A549 (cell line): ENCODE measurements at regions not wholly inside any gene's neighbourhood (a gene's known extent, or its start where the extent isn't known, plus 50 kb on each side); places are given as distances from the start of the nearest gene placed in this dataset.
A peak's percentile ranks its signal among the peaks of the same experiment; 100 is the strongest.

Experiments used
- ATAC-seq, 2 experiments: fragments of 200-7000 bp in 1 of 2; fragments of >200 bp in 1 of 2; cut with Nextera tagmentation in 1 of 2; cut with Tn5 transposase in 1 of 2; 3 replicates each; pipeline versions ENCODE4 v1.8.0 to v1.9.1; 2018 to 2020; ENCODE audit warnings: mild to moderate bottlenecking in 1 of 2, moderate library complexity in 1 of 2
- CTCF ChIA-PET: fragments of 300-600 bp; sonication (Branson Sonifier 250); formaldehyde crosslinking; extraction: SDS; loops from one replicate; lab custom pipeline; 2021; ENCODE audit warnings: antibody characterized with exemption, inconsistent platforms; lab: Yijun Ruan, JAX
- POLR2A ChIA-PET: fragments of 350-600 bp; formaldehyde crosslinking; extraction: SDS; loops from one replicate; lab custom pipeline; 2021; ENCODE audit warnings: antibody characterized with exemption, inconsistent platforms; lab: Yijun Ruan, JAX
- DNase-seq, 2 experiments: peaks; one replicate each; pipeline versions ENCODE4 v3.0.0 to v3.0.0-alpha.2; 2011 to 2016; ENCODE audit warnings: low read depth in 1 of 2, low spot score in 1 of 2
- FAIRE-seq: peaks from 2 replicates; lab custom pipeline; 2011; peaks lifted over from hg19 to GRCh38; lab: Jason Lieb, UNC
- H3K27ac ChIP-seq, 2 experiments: fragments of >200 bp; sonication (Bioruptor Twin); formaldehyde crosslinking; 3 replicates each; pipeline ENCODE4 v1.5.1; 2016 to 2017
- H3K4me1 ChIP-seq: fragments of >200 bp; sonication (Bioruptor Twin); formaldehyde crosslinking; 3 replicates; pipeline ENCODE4 v1.6.1; 2016
- H3K4me2 ChIP-seq: fragments of >200 bp; sonication (Bioruptor Twin); formaldehyde crosslinking; 3 replicates; pipeline ENCODE4 v1.6.1; 2016
- H3K4me3 ChIP-seq: fragments of >200 bp; sonication (Bioruptor Twin); formaldehyde crosslinking; 3 replicates; pipeline ENCODE4 v1.5.1; 2016
- H3K9me3 ChIP-seq: fragments of >200 bp; sonication (Bioruptor Twin); formaldehyde crosslinking; 3 replicates; pipeline ENCODE4 v1.6.1; 2016
- CEBPB ChIP-seq, 2 experiments: fragments of >200 bp in 1 of 2; sonication (Bioruptor Twin) in 1 of 2; formaldehyde crosslinking in 1 of 2; IDR thresholded peaks; 2 replicates each; pipeline ENCODE4 v1.6.1; 2012 to 2016
- CHD4 ChIP-seq: fragments of 200-600 bp; sonication (generic); IDR thresholded peaks from 2 replicates; pipeline ENCODE4 v1.6.1; 2016; ENCODE audit warnings: antibody characterized with exemption, mild to moderate bottlenecking, borderline replicate concordance
- ESRRA ChIP-seq: fragments of 150-350 bp; IDR thresholded peaks from 2 replicates; pipeline ENCODE4 v1.6.1; 2014; ENCODE audit warnings: mild to moderate bottlenecking, low read length, borderline replicate concordance
- FOSB ChIP-seq: fragments of 250-450 bp; sonication (Bioruptor Pico); IDR thresholded peaks from 2 replicates; pipeline ENCODE4 v1.5.0; 2020; ENCODE audit warnings: mild to moderate bottlenecking, moderate library complexity
- FOSL2 ChIP-seq, 2 experiments: fragments of 450-650 bp in 1 of 2; fragments of >200 bp in 1 of 2; sonication (Bioruptor Twin) in 1 of 2; formaldehyde crosslinking; IDR thresholded peaks; 2 replicates each; pipeline versions ENCODE4 v1.5.0 to v1.6.1; 2016 to 2020; ENCODE audit warnings: mild to moderate bottlenecking in 1 of 2, moderate library complexity in 1 of 2
- FOXS1 ChIP-seq: fragments of 250-450 bp; sonication (Bioruptor Pico); IDR thresholded peaks from 2 replicates; pipeline ENCODE4 v1.5.0; 2020; ENCODE audit warnings: mild to moderate bottlenecking, moderate library complexity
- HDAC2 ChIP-seq: fragments of 200-600 bp; sonication (generic); IDR thresholded peaks from 2 replicates; pipeline ENCODE4 v1.6.1; 2016
- HEYL ChIP-seq: fragments of 250-450 bp; sonication (Bioruptor Pico); IDR thresholded peaks from 2 replicates; pipeline ENCODE4 v1.8.0; 2021; ENCODE audit warnings: mild to moderate bottlenecking, moderate library complexity
- HOXA7 ChIP-seq: fragments of 250-450 bp; sonication (Bioruptor Pico); IDR thresholded peaks from 2 replicates; pipeline ENCODE4 v1.5.0; 2020; ENCODE audit warnings: mild to moderate bottlenecking, moderate library complexity
- HOXB13 ChIP-seq: fragments of 250-450 bp; sonication (Bioruptor Pico); IDR thresholded peaks from 2 replicates; pipeline ENCODE4 v1.5.0; 2020; ENCODE audit warnings: low read depth, mild to moderate bottlenecking, moderate library complexity
- HOXB5 ChIP-seq: fragments of 250-450 bp; sonication (Bioruptor Pico); IDR thresholded peaks from 2 replicates; pipeline ENCODE4 v1.5.0; 2020; ENCODE audit warnings: mild to moderate bottlenecking, moderate library complexity
- JUNB ChIP-seq: fragments of >200 bp; sonication (Bioruptor Twin); formaldehyde crosslinking; IDR thresholded peaks from 2 replicates; pipeline ENCODE4 v1.6.1; 2016
- KDM1A ChIP-seq: fragments of 200-600 bp; sonication (generic); IDR thresholded peaks from 2 replicates; pipeline ENCODE4 v1.6.1; 2016; ENCODE audit warnings: low read depth, mild to moderate bottlenecking
- MAZ ChIP-seq: fragments of 150-350 bp; IDR thresholded peaks from 2 replicates; pipeline ENCODE4 v1.6.1; 2014; ENCODE audit warnings: antibody characterized with exemption, low read depth, low read length, borderline replicate concordance
- MYC ChIP-seq: IDR thresholded peaks from 2 replicates; pipeline ENCODE4 v1.6.1; 2012; ENCODE audit warnings: mild to moderate bottlenecking, inconsistent platforms, low read length, improper control_type of control experiment, borderline replicate concordance
- NPAS2 ChIP-seq: fragments of 250-450 bp; sonication (Bioruptor Pico); IDR thresholded peaks from 2 replicates; pipeline ENCODE4 v1.8.0; 2022; ENCODE audit warnings: mild to moderate bottlenecking, moderate library complexity, borderline replicate concordance
- POLR2A ChIP-seq: IDR thresholded peaks from 2 replicates; pipeline ENCODE4 v1.6.1; 2012; ENCODE audit warnings: mild to moderate bottlenecking, low read length
- RCOR1 ChIP-seq: fragments of 150-350 bp; IDR thresholded peaks from 2 replicates; pipeline ENCODE4 v1.6.1; 2014; ENCODE audit warnings: antibody characterized with exemption, low read length, low read depth
- REST ChIP-seq: fragments of 200-600 bp; sonication (generic); IDR thresholded peaks from 2 replicates; pipeline ENCODE4 v1.6.1; 2016; ENCODE audit warnings: antibody characterized with exemption, mild to moderate bottlenecking, moderate library complexity
- SREBF2 ChIP-seq: fragments of 450-650 bp; IDR thresholded peaks from 2 replicates; pipeline ENCODE4 v1.6.1; 2014; ENCODE audit warnings: mild to moderate bottlenecking, moderate library complexity
- USF2 ChIP-seq: fragments of 450-650 bp; IDR thresholded peaks from 2 replicates; pipeline ENCODE4 v1.6.1; 2014; ENCODE audit warnings: antibody characterized with exemption
- WGBS: methylation state at CpG from one replicate; pipeline ENCODE4 v1.1.6; 2017; ENCODE audit errors: missing lambda C conversion rate; 5-methylcytosine and 5-hydroxymethylcytosine counted together
- TF ChIP-seq, protein P1 (sequence below): fragments of >200 bp; sonication (Bioruptor Twin); formaldehyde crosslinking; IDR thresholded peaks from 3 replicates; pipeline ENCODE4 v1.6.1; 2016
- TF ChIP-seq, protein P2 (sequence below): fragments of 150-350 bp; IDR thresholded peaks from 2 replicates; pipeline ENCODE4 v1.6.1; 2014; ENCODE audit warnings: low read depth, mild to moderate bottlenecking, low read length
- TF ChIP-seq, protein P3 (sequence below): fragments of >200 bp; sonication (Bioruptor Twin); formaldehyde crosslinking; IDR thresholded peaks from 3 replicates; pipeline ENCODE4 v1.5.1; 2016
- TF ChIP-seq, protein P4 (sequence below): fragments of 250-450 bp; sonication (Bioruptor Pico); IDR thresholded peaks from 2 replicates; pipeline ENCODE4 v1.5.0; 2021; ENCODE audit warnings: mild to moderate bottlenecking, moderate library complexity, borderline replicate concordance

GRCh38 chr7:12985752-12986151 lies 298.3 kb downstream of the ARL4A start:
- POLR2A ChIA-PET, result no interaction called here
- Histone ChIP-seq H3K4me2 (no peak overlapping the region), H3K27ac (no peak overlapping the region)
- CTCF ChIA-PET, result no interaction called here
- DNase-seq, result no peak
- no peak for TF ChIP-seq FOXS1 (CRISPR knock-in tag)
- TF ChIP-seq MAZ, result no peak
- no peak for TF ChIP-seq SREBF2
- TF ChIP-seq NPAS2, result no peak
- TF ChIP-seq HEYL (CRISPR knock-in tag), result no peak
- TF ChIP-seq, protein P1, sequence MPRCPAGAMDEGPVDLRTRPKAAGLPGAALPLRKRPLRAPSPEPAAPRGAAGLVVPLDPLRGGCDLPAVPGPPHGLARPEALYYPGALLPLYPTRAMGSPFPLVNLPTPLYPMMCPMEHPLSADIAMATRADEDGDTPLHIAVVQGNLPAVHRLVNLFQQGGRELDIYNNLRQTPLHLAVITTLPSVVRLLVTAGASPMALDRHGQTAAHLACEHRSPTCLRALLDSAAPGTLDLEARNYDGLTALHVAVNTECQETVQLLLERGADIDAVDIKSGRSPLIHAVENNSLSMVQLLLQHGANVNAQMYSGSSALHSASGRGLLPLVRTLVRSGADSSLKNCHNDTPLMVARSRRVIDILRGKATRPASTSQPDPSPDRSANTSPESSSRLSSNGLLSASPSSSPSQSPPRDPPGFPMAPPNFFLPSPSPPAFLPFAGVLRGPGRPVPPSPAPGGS, result no peak
- no peak for TF ChIP-seq HOXB5 (CRISPR knock-in tag)
- no peak for TF ChIP-seq HOXB13 (CRISPR knock-in tag)
- no peak for TF ChIP-seq POLR2A
- TF ChIP-seq CHD4, result no peak
- TF ChIP-seq USF2, result no peak
- TF ChIP-seq JUNB, result no peak
- TF ChIP-seq, all 56 proteins: peak for 0
- H3K4me3 ChIP-seq, result no peak overlapping the region
- FAIRE-seq (no peak), ATAC-seq (no peak)
- 82% methylated on average over 2 of the region's 2 CpGs for WGBS
- H3K4me1 ChIP-seq, result peaks cover 28% of the 10 kb centered on the region
- no peaks in the 10 kb centered on the region for H3K9me3 ChIP-seq

- peaks cover 28% of the 10 kb centered on the region for H3K4me1 ChIP-seq
- H3K4me2 ChIP-seq, result peak overlapping the region; percentile 30; the same call in 1 of the 3 replicates
- H3K27ac ChIP-seq, result no peak overlapping the region
- no peak overlapping the region for H3K4me3 ChIP-seq
- CTCF ChIA-PET, result no interaction called here
- ATAC-seq, result no peak
- DNase-seq, result no peak
- H3K9me3 ChIP-seq, result no peaks in the 10 kb centered on the region
- no peak for FAIRE-seq
- POLR2A ChIA-PET, result no interaction called here
- TF ChIP-seq KDM1A (no peak), ESRRA (no peak), RCOR1 (no peak), FOSB (CRISPR knock-in tag) (no peak), MYC (no peak), HOXA7 (CRISPR knock-in tag) (no peak), JUNB (no peak), REST (no peak), HDAC2 (no peak), POLR2A (no peak), CEBPB (IDR thresholded peaks at IDR 0.05) (no peak), FOSL2 (IDR thresholded peaks at IDR 0.05) (no peak), FOSL2 (CRISPR knock-in tag; IDR thresholded peaks at IDR 0.05) (no peak)
- TF ChIP-seq, protein P2, sequence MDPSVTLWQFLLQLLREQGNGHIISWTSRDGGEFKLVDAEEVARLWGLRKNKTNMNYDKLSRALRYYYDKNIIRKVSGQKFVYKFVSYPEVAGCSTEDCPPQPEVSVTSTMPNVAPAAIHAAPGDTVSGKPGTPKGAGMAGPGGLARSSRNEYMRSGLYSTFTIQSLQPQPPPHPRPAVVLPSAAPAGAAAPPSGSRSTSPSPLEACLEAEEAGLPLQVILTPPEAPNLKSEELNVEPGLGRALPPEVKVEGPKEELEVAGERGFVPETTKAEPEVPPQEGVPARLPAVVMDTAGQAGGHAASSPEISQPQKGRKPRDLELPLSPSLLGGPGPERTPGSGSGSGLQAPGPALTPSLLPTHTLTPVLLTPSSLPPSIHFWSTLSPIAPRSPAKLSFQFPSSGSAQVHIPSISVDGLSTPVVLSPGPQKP, result no peak
- TF ChIP-seq, protein P3, sequence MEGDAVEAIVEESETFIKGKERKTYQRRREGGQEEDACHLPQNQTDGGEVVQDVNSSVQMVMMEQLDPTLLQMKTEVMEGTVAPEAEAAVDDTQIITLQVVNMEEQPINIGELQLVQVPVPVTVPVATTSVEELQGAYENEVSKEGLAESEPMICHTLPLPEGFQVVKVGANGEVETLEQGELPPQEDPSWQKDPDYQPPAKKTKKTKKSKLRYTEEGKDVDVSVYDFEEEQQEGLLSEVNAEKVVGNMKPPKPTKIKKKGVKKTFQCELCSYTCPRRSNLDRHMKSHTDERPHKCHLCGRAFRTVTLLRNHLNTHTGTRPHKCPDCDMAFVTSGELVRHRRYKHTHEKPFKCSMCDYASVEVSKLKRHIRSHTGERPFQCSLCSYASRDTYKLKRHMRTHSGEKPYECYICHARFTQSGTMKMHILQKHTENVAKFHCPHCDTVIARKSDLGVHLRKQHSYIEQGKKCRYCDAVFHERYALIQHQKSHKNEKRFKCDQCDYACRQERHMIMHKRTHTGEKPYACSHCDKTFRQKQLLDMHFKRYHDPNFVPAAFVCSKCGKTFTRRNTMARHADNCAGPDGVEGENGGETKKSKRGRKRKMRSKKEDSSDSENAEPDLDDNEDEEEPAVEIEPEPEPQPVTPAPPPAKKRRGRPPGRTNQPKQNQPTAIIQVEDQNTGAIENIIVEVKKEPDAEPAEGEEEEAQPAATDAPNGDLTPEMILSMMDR, result no peak
- TF ChIP-seq, protein P4, sequence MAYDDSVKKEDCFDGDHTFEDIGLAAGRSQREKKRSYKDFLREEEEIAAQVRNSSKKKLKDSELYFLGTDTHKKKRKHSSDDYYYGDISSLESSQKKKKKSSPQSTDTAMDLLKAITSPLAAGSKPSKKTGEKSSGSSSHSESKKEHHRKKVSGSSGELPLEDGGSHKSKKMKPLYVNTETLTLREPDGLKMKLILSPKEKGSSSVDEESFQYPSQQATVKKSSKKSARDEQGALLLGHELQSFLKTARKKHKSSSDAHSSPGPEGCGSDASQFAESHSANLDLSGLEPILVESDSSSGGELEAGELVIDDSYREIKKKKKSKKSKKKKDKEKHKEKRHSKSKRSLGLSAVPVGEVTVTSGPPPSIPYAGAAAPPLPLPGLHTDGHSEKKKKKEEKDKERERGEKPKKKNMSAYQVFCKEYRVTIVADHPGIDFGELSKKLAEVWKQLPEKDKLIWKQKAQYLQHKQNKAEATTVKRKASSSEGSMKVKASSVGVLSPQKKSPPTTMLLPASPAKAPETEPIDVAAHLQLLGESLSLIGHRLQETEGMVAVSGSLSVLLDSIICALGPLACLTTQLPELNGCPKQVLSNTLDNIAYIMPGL (CRISPR knock-in tag), result no peak
Measured at GRCh38 chr7:12987238-12987637, 299.8 kb downstream of the ARL4A start.
